PFSK-1 (cell line): ENCODE measurements at regions not wholly inside any gene's neighbourhood (a gene's known extent, or its start where the extent isn't known, plus 50 kb on each side); places are given as distances from the start of the nearest gene placed in this dataset.
A peak's percentile ranks its signal among the peaks of the same experiment; 100 is the strongest.

Source experiments
- FOXP2 ChIP-seq: optimal IDR thresholded peaks from 2 replicates; pipeline ENCODE3; 2011; ENCODE audit warnings: borderline replicate concordance, control low read depth, inconsistent platforms; ENCODE audit not compliant: insufficient read depth; ENCODE audit errors: extremely low read length, extremely low read depth
- POLR2AphosphoS5 ChIP-seq: IDR thresholded peaks from 2 replicates; pipeline ENCODE4 v1.6.1; 2012; ENCODE audit warnings: low read depth, mild to moderate bottlenecking, control low read depth, low read length, moderate library complexity
- SIN3A ChIP-seq: IDR thresholded peaks from 2 replicates; pipeline ENCODE4 v1.6.1; 2012; ENCODE audit warnings: mild to moderate bottlenecking, low read length, moderate library complexity, borderline replicate concordance; ENCODE audit not compliant: insufficient read depth
- TAF1 ChIP-seq: IDR thresholded peaks from 2 replicates; pipeline ENCODE4 v1.6.1; 2012; ENCODE audit warnings: low read length, control low read depth, borderline replicate concordance; ENCODE audit not compliant: insufficient read depth
- TF ChIP-seq, protein P1 (sequence below), 2 experiments: IDR thresholded peaks; 2 replicates each; pipeline versions ENCODE4 v1.6.1 to v1.8.0; 2011 to 2012; ENCODE audit warnings: low read depth in 2 of 2, low read length in 2 of 2, control low read depth in 1 of 2, inconsistent platforms in 1 of 2, mild to moderate bottlenecking in 1 of 2, moderate library complexity in 1 of 2; ENCODE audit not compliant: insufficient read depth in 1 of 2

DNA sequence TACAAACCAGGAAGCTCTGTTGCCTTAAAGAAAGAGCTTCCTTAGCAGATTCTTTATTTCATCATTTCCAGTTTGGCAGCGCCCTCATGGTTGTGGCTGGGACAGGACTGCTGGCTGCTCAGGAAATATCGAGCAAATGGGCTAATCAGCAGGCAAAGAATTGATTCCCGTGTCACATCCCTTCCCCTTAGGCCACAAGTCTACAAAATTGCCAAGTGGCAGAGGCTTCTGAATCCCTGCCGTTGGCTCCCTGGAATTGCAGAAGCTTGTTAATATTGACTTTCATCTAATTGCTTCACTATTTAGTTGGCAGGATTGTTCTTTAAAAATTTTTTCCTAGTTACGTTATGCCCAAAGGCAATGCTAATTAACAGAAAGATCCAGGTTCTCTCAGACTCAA lies 456.3 kb upstream of the ERCC4 start:
- TF ChIP-seq POLR2AphosphoS5 (no peak), SIN3A (no peak), TAF1 (no peak), FOXP2 (no peak)
- TF ChIP-seq, protein P1, sequence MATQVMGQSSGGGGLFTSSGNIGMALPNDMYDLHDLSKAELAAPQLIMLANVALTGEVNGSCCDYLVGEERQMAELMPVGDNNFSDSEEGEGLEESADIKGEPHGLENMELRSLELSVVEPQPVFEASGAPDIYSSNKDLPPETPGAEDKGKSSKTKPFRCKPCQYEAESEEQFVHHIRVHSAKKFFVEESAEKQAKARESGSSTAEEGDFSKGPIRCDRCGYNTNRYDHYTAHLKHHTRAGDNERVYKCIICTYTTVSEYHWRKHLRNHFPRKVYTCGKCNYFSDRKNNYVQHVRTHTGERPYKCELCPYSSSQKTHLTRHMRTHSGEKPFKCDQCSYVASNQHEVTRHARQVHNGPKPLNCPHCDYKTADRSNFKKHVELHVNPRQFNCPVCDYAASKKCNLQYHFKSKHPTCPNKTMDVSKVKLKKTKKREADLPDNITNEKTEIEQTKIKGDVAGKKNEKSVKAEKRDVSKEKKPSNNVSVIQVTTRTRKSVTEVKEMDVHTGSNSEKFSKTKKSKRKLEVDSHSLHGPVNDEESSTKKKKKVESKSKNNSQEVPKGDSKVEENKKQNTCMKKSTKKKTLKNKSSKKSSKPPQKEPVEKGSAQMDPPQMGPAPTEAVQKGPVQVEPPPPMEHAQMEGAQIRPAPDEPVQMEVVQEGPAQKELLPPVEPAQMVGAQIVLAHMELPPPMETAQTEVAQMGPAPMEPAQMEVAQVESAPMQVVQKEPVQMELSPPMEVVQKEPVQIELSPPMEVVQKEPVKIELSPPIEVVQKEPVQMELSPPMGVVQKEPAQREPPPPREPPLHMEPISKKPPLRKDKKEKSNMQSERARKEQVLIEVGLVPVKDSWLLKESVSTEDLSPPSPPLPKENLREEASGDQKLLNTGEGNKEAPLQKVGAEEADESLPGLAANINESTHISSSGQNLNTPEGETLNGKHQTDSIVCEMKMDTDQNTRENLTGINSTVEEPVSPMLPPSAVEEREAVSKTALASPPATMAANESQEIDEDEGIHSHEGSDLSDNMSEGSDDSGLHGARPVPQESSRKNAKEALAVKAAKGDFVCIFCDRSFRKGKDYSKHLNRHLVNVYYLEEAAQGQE (IDR thresholded peaks at IDR 0.05; ENCODE audit: insufficient read depth in 1 of 2, low read depth in 2 of 2, low read length in 2 of 2), result no peak

DNA sequence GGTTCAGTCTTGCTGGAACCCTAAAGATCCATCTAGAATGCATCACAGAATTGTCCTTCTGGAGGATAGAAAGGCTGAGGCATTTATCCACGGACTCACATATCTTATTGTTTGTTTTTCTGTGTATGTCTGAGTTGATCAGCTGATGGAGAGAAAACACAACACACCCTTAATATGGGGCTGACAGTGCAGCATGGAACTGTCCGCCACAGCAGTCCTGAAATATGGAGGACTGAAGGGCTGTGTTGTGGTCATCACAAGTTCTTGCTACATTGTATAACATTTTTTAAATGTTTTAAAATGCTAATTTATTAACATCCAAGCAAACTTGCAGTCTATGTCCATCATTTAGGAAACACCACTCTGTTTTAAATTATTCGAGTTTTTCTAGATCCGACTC lies 448.9 kb upstream of the ERCC4 start:
- no peak for TF ChIP-seq FOXP2
- TF ChIP-seq, protein P1 (IDR thresholded peaks at IDR 0.05; ENCODE audit: insufficient read depth in 1 of 2, low read depth in 2 of 2, low read length in 2 of 2), result peak in 1 of 2 experiments; percentile 89; a peak in 2 of 4 replicates

DNA sequence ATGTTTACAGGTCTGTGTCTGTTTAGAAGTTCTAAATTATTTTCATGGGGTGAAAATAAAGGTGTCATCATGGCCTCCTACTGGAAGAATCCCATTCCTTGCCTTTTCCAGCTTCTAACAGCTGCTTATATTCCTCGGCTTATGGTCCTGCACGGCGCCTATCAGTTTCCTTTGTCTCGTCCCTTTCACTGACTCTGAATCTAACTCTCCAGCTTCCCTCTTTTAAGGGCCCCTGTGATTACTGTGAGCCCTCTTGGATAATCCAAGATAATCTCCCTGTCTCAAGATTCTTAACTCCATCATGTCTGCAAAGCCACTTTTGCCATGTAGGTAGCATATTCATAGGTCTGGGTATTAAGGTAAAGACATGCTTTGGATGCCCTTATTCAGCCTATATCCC lies 441.0 kb upstream of the ERCC4 start:
- no peak for TF ChIP-seq FOXP2

DNA sequence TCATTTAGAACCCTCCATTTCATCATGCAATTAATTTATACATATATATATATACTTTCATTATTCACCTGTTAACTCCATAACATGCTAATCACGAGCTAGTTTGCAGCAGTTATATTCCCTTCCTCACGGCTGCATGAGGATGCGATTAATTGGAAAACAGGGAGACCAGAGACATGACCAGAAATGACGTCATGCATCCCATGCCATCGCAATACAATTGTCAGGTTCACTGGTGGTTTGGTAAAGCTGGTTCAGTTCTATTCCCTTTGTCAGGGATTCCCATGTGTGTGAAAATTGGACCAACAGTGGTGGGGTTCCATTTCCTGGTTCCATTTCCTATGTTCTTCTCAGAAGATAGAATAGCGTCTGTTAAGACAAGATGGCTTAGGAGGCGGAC lies 440.4 kb upstream of the ERCC4 start:
- TF ChIP-seq POLR2AphosphoS5, result no peak
- TF ChIP-seq SIN3A, result no peak
- TF ChIP-seq, protein P1 (IDR thresholded peaks at IDR 0.05; ENCODE audit: insufficient read depth in 1 of 2, low read depth in 2 of 2, low read length in 2 of 2), result no peak
- TF ChIP-seq TAF1, result no peak
- TF ChIP-seq FOXP2, result no peak

DNA sequence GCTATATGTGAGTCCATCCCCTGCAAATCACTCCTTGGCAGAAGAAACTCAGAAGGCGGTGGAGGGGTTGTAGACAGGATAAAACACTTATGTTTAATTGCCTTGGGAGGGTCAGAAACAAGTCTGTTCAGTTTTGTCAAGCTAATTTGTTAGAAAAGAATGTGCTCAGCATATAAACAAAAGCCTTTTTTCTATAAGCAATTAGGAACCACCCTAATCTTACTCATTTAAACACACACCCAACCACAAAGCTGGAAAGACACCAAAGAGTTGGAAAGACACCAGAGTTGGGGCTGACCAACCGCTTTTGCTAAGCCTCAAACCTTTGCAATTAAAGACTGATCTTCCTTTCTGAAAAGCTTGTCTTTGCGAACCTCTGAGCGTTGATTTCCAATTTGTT lies 439.2 kb upstream of the ERCC4 start:
- no peak for TF ChIP-seq FOXP2
- TF ChIP-seq POLR2AphosphoS5, result no peak
- TF ChIP-seq TAF1, result no peak
- no peak for TF ChIP-seq SIN3A
- TF ChIP-seq, protein P1 (IDR thresholded peaks at IDR 0.05; ENCODE audit: insufficient read depth in 1 of 2, low read depth in 2 of 2, low read length in 2 of 2), result no peak

DNA sequence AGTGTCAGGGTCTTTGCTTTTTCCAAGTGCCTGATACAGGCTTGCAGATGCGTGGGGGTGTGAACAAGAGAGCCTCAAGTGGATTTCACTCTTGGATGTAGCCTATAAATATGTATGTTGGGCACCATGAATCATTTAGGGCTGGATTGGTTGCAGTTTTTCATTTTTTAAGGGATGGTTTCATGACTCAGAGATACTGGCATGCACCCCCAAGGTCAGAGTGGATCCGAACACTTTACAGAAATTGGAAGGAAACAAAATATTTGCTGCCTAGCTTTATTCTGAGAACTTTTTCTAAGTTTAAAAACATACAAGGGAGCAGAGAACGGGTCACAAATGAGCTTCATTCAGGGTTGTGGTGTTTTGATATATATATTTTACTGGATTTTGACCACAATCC lies 436.8 kb upstream of the ERCC4 start:
- TF ChIP-seq SIN3A (no peak), TAF1 (no peak), FOXP2 (no peak), POLR2AphosphoS5 (no peak)
- TF ChIP-seq, protein P1 (IDR thresholded peaks at IDR 0.05; ENCODE audit: insufficient read depth in 1 of 2, low read depth in 2 of 2, low read length in 2 of 2), result no peak
